ENCODE measurements at regions not wholly inside any gene's neighbourhood (a gene's known extent, or its start where the extent isn't known, plus 50 kb on each side); places are given as distances from the start of the nearest gene placed in this dataset.
"Not testable (repeated sequence)": the region's sequence is repeated elsewhere in the genome, so short reads cannot be mapped to it uniquely, and the experiment has no call there.

- H3K36me3 ChIP-seq (ENCODE audit: control insufficient read depth, insufficient read depth, low read length) = no peaks in the 10 kb centered on the region
These were observed 365.3 kb downstream of the RND3 start for GRCh38 chr2:150122156-150122555.

GRCh38 chr2:150120326-150120955, 367.0 kb downstream of the RND3 start:
- WGBS (ENCODE audit: insufficient coverage) = no CpG with 5 or more reads among the region's 11 CpGs
- Histone ChIP-seq H3K4me3 (ENCODE audit: low read depth, low read length) (peak overlapping the region; percentile 26), H3K27me3 (ENCODE audit: control insufficient read depth, insufficient read depth, low read length) (no peaks in the 10 kb centered on the region), H3K9me3 (ENCODE audit: control insufficient read depth, insufficient read depth, low read length) (no peaks in the 10 kb centered on the region), H3K27ac (ENCODE audit: low read depth, low read length) (peak overlapping the region; percentile 12), H3K36me3 (ENCODE audit: control insufficient read depth, insufficient read depth, low read length) (no peaks in the 10 kb centered on the region), H3K4me1 (ENCODE audit: control insufficient read depth, insufficient read depth, low read length) (peaks cover under 1% of the 10 kb centered on the region)
- DNase-seq (ENCODE audit: low read depth in 4 of 6, low spot score in 6 of 6) = peak in 2 of 6 donors; percentile 74 to 80

More at GRCh38 chr2:150122156-150122555, 365.3 kb downstream of the RND3 start:
- WGBS (ENCODE audit: insufficient coverage) = 100% methylated on average over 3 of the region's 3 CpGs
- Histone ChIP-seq H3K9me3 (ENCODE audit: control insufficient read depth, insufficient read depth, low read length) (no peaks in the 10 kb centered on the region), H3K27ac (ENCODE audit: low read depth, low read length) (no peak overlapping the region), H3K27me3 (ENCODE audit: control insufficient read depth, insufficient read depth, low read length) (peaks cover 2% of the 10 kb centered on the region), H3K4me3 (ENCODE audit: low read depth, low read length) (no peak overlapping the region), H3K4me1 (ENCODE audit: control insufficient read depth, insufficient read depth, low read length) (peaks cover 3% of the 10 kb centered on the region)
- no peak for DNase-seq (ENCODE audit: low read depth in 4 of 6, low spot score in 6 of 6)

GRCh38 chr2:150119819-150120218, 367.6 kb downstream of the RND3 start:
- H3K4me1 ChIP-seq (ENCODE audit: control insufficient read depth, insufficient read depth, low read length) = no peaks in the 10 kb centered on the region
- no peak overlapping the region for H3K27ac ChIP-seq (ENCODE audit: low read depth, low read length)
- no peaks in the 10 kb centered on the region for H3K27me3 ChIP-seq (ENCODE audit: control insufficient read depth, insufficient read depth, low read length)
- WGBS (ENCODE audit: insufficient coverage) = no CpG with 5 or more reads among the region's 3 CpGs
- no peak overlapping the region for H3K4me3 ChIP-seq (ENCODE audit: low read depth, low read length)
- no peaks in the 10 kb centered on the region for H3K9me3 ChIP-seq (ENCODE audit: control insufficient read depth, insufficient read depth, low read length)
- DNase-seq (ENCODE audit: low read depth in 4 of 6, low spot score in 6 of 6) = peak in 1 of 6 donors; percentile 35
- no peaks in the 10 kb centered on the region for H3K36me3 ChIP-seq (ENCODE audit: control insufficient read depth, insufficient read depth, low read length)

GRCh38 chr2:150114089-150114488, 373.4 kb downstream of the RND3 start:
- not testable (repeated sequence) for H3K27ac ChIP-seq (ENCODE audit: low read depth, low read length); H3K9me3 ChIP-seq (ENCODE audit: control insufficient read depth, insufficient read depth, low read length); H3K27me3 ChIP-seq (ENCODE audit: control insufficient read depth, insufficient read depth, low read length)

GRCh38 chr2:150110548-150110947, 376.9 kb downstream of the RND3 start:
- DNase-seq (ENCODE audit: low read depth in 4 of 6, low spot score in 6 of 6) = no peak
- H3K36me3 ChIP-seq (ENCODE audit: control insufficient read depth, insufficient read depth, low read length) = no peaks in the 10 kb centered on the region
- 70% methylated on average over 1 of the region's 2 CpGs for WGBS (ENCODE audit: insufficient coverage)
- no peak overlapping the region for H3K27ac ChIP-seq (ENCODE audit: low read depth, low read length)
- H3K27me3 ChIP-seq (ENCODE audit: control insufficient read depth, insufficient read depth, low read length) = no peaks in the 10 kb centered on the region
- H3K9me3 ChIP-seq (ENCODE audit: control insufficient read depth, insufficient read depth, low read length) = no peaks in the 10 kb centered on the region
- H3K4me1 ChIP-seq (ENCODE audit: control insufficient read depth, insufficient read depth, low read length) = no peaks in the 10 kb centered on the region
- H3K4me3 ChIP-seq (ENCODE audit: low read depth, low read length) = no peak overlapping the region

More at GRCh38 chr2:150114089-150114488, 373.4 kb downstream of the RND3 start:
- not testable (repeated sequence) for H3K4me3 ChIP-seq (ENCODE audit: low read depth, low read length); H3K4me1 ChIP-seq (ENCODE audit: control insufficient read depth, insufficient read depth, low read length); H3K36me3 ChIP-seq (ENCODE audit: control insufficient read depth, insufficient read depth, low read length); DNase-seq (ENCODE audit: low read depth in 4 of 6, low spot score in 6 of 6)
- 83% methylated on average over 5 of the region's 8 CpGs for WGBS (ENCODE audit: insufficient coverage)

- Histone ChIP-seq H3K4me1 (ENCODE audit: control insufficient read depth, insufficient read depth, low read length) (no peaks in the 10 kb centered on the region), H3K4me3 (ENCODE audit: low read depth, low read length) (no peak overlapping the region), H3K36me3 (ENCODE audit: control insufficient read depth, insufficient read depth, low read length) (no peaks in the 10 kb centered on the region), H3K27ac (ENCODE audit: low read depth, low read length) (no peak overlapping the region), H3K27me3 (ENCODE audit: control insufficient read depth, insufficient read depth, low read length) (no peaks in the 10 kb centered on the region), H3K9me3 (ENCODE audit: control insufficient read depth, insufficient read depth, low read length) (no peaks in the 10 kb centered on the region)
- no peak for DNase-seq (ENCODE audit: low read depth in 4 of 6, low spot score in 6 of 6)
- 91% methylated on average over 4 of the region's 4 CpGs for WGBS (ENCODE audit: insufficient coverage)
These were observed 377.6 kb downstream of the RND3 start for GRCh38 chr2:150109912-150110311.

GRCh38 chr2:150109028-150109427, 378.4 kb downstream of the RND3 start:
- no peak overlapping the region for H3K27ac ChIP-seq (ENCODE audit: low read depth, low read length)
- no peaks in the 10 kb centered on the region for H3K27me3 ChIP-seq (ENCODE audit: control insufficient read depth, insufficient read depth, low read length)
- no peak for DNase-seq (ENCODE audit: low read depth in 4 of 6, low spot score in 6 of 6)
- 73% methylated on average over 2 of the region's 3 CpGs for WGBS (ENCODE audit: insufficient coverage)
- no peaks in the 10 kb centered on the region for H3K36me3 ChIP-seq (ENCODE audit: control insufficient read depth, insufficient read depth, low read length)
- H3K9me3 ChIP-seq (ENCODE audit: control insufficient read depth, insufficient read depth, low read length) = no peaks in the 10 kb centered on the region
- H3K4me1 ChIP-seq (ENCODE audit: control insufficient read depth, insufficient read depth, low read length) = no peaks in the 10 kb centered on the region
- no peak overlapping the region for H3K4me3 ChIP-seq (ENCODE audit: low read depth, low read length)

- H3K4me3 ChIP-seq (ENCODE audit: low read depth, low read length) = no peak overlapping the region
- WGBS (ENCODE audit: insufficient coverage) = no CpG with 5 or more reads among the region's 2 CpGs
- no peak overlapping the region for H3K27ac ChIP-seq (ENCODE audit: low read depth, low read length)
- DNase-seq (ENCODE audit: low read depth in 4 of 6, low spot score in 6 of 6) = no peak
- no peaks in the 10 kb centered on the region for H3K9me3 ChIP-seq (ENCODE audit: control insufficient read depth, insufficient read depth, low read length)
- H3K36me3 ChIP-seq (ENCODE audit: control insufficient read depth, insufficient read depth, low read length) = no peaks in the 10 kb centered on the region
- H3K27me3 ChIP-seq (ENCODE audit: control insufficient read depth, insufficient read depth, low read length) = no peaks in the 10 kb centered on the region
- H3K4me1 ChIP-seq (ENCODE audit: control insufficient read depth, insufficient read depth, low read length) = no peaks in the 10 kb centered on the region
These were observed 379.7 kb downstream of the RND3 start for GRCh38 chr2:150107816-150108215.

- Histone ChIP-seq H3K27me3 (ENCODE audit: control insufficient read depth, insufficient read depth, low read length) (no peaks in the 10 kb centered on the region), H3K27ac (ENCODE audit: low read depth, low read length) (no peak overlapping the region), H3K4me1 (ENCODE audit: control insufficient read depth, insufficient read depth, low read length) (no peaks in the 10 kb centered on the region), H3K4me3 (ENCODE audit: low read depth, low read length) (no peak overlapping the region), H3K9me3 (ENCODE audit: control insufficient read depth, insufficient read depth, low read length) (no peaks in the 10 kb centered on the region), H3K36me3 (ENCODE audit: control insufficient read depth, insufficient read depth, low read length) (no peaks in the 10 kb centered on the region)
- no CpG with 5 or more reads among the region's 1 CpG for WGBS (ENCODE audit: insufficient coverage)
- peak in 1 of 6 donors; percentile 65 for DNase-seq (ENCODE audit: low read depth in 4 of 6, low spot score in 6 of 6)
These were observed 380.3 kb downstream of the RND3 start for GRCh38 chr2:150107170-150107569.

GRCh38 chr2:150101947-150102346, 385.5 kb downstream of the RND3 start:
- H3K4me1 ChIP-seq (ENCODE audit: control insufficient read depth, insufficient read depth, low read length) = no peaks in the 10 kb centered on the region
- no peak overlapping the region for H3K27ac ChIP-seq (ENCODE audit: low read depth, low read length)
- H3K9me3 ChIP-seq (ENCODE audit: control insufficient read depth, insufficient read depth, low read length) = no peaks in the 10 kb centered on the region
- WGBS (ENCODE audit: insufficient coverage) = no CpG with 5 or more reads among the region's 2 CpGs
- H3K36me3 ChIP-seq (ENCODE audit: control insufficient read depth, insufficient read depth, low read length) = no peaks in the 10 kb centered on the region
- H3K27me3 ChIP-seq (ENCODE audit: control insufficient read depth, insufficient read depth, low read length) = no peaks in the 10 kb centered on the region
- no peak for DNase-seq (ENCODE audit: low read depth in 4 of 6, low spot score in 6 of 6)
- no peak overlapping the region for H3K4me3 ChIP-seq (ENCODE audit: low read depth, low read length)
